ENCODE measurements at regions not wholly inside any gene's neighbourhood (a gene's known extent, or its start where the extent isn't known, plus 50 kb on each side); places are given as distances from the start of the nearest gene placed in this dataset.

DNA sequence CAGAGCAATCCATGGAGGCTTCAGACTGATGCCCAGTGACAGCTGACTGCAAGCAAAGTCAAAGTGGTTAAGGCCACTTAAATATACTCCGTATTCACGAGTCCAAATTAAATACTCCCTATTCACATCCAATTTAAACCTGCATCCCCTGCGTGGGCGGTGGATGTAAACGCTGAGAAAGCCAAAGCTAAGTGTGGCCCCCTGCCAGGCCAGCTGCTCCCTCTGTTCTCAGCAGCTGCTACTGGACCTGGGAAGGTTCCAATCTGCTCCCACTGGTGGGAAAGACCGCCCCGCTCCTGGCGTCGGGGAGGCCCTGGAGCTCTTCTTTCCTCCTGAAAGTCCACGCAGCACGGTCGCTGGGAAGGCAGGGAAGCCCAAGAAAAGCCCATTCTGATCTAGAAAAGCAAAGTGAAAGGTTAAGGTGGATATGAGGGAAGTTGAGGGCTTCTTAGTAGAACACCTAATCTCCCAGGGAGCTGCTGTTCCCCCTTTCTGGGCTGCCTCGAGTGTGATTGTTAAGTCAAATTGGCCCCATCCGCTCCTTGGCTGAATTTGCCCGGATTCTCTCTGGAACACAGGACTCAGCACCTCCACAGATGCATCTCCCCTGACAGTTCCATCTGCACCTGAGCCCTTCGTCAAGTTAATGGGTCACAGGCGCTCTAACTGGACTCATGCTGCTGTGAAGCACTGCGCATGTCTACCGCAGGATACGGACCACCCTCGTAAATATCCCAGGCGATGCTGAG is 205.5 kb downstream of the USP12 start:
- H3K27me3 ChIP-seq (ENCODE audit: control insufficient read depth, low read length), result no peaks in the 10 kb centered on the region; the same call in 1 of the 2 replicates
- no peak for TF ChIP-seq EZH2phosphoT487 (IDR thresholded peaks at IDR 0.05; ENCODE audit: borderline replicate concordance, low read length)
- TF ChIP-seq, protein P1, sequence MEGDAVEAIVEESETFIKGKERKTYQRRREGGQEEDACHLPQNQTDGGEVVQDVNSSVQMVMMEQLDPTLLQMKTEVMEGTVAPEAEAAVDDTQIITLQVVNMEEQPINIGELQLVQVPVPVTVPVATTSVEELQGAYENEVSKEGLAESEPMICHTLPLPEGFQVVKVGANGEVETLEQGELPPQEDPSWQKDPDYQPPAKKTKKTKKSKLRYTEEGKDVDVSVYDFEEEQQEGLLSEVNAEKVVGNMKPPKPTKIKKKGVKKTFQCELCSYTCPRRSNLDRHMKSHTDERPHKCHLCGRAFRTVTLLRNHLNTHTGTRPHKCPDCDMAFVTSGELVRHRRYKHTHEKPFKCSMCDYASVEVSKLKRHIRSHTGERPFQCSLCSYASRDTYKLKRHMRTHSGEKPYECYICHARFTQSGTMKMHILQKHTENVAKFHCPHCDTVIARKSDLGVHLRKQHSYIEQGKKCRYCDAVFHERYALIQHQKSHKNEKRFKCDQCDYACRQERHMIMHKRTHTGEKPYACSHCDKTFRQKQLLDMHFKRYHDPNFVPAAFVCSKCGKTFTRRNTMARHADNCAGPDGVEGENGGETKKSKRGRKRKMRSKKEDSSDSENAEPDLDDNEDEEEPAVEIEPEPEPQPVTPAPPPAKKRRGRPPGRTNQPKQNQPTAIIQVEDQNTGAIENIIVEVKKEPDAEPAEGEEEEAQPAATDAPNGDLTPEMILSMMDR (IDR thresholded peaks at IDR 0.05; ENCODE audit: low read depth, low read length, poor library complexity, severe bottlenecking), result no peak
- no peak overlapping the region for H3K4me2 ChIP-seq (ENCODE audit: low read length)
- H3K4me3 ChIP-seq (ENCODE audit: low read length), result no peak overlapping the region
- H3K9me3 ChIP-seq (ENCODE audit: control insufficient read depth, insufficient read depth, low read length), result no peaks in the 10 kb centered on the region
- no peaks in the 10 kb centered on the region for H3K9me2 ChIP-seq (replicated peaks; ENCODE audit: control insufficient read depth, low read length)
- H3K36me3 ChIP-seq (ENCODE audit: control insufficient read depth, low read length), result no peaks in the 10 kb centered on the region
- H4K20me1 ChIP-seq (ENCODE audit: control insufficient read depth, insufficient read depth, low read depth, low read length), result no peaks in the 10 kb centered on the region
- no peak overlapping the region for H3K27ac ChIP-seq (ENCODE audit: low read depth, low read length)
- H3K4me1 ChIP-seq (ENCODE audit: control insufficient read depth, low read length), result no peaks in the 10 kb centered on the region
- H3F3A ChIP-seq (ENCODE audit: control insufficient read depth, insufficient read depth), result no peaks in the 10 kb centered on the region
- no peaks in the 10 kb centered on the region for H3K79me2 ChIP-seq (ENCODE audit: control insufficient read depth, low read length)

DNA sequence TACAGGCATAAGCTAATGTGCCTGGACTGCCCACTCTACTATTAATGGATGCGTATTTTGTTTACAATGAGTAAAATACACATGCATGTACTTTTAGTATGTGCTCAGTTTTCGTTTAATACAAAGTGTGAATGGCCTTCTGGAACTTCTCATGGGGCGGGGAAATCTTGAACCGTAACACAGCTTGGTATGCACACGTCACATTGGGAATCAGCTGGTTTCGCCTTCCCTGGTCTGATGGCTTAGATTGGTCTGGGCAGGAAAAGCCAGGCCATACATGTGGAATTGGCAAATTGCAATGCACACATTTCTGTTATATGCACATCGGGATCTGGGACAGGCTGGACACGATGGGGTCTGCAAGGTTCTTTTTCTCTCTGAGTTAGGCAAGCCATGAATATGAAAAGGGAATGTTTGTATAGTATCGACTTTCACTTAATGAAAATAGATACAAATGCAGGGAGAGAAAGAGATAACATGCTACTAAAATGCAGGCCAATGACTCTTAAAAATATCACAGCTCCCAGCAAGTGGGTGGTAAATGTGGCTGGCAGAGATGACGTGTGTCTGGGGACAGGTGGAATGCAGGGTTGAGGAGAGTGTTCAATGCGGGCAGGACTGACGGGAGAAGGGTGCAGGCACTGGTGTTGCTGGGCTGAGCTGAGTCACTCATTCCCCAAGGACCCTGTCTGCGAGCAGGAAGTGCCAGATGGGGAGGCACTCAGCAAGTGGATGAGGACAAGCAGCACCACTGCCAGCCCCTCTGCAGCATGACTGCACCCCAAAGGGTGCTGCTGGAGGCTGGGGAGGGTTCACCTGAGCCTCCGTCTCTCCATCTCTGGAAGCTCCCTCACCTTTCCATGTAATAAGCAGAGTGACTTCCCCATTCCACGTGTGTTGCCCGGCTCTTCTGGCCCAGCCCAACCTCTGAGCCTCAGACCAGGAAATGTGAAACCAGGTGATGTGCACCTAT is 204.0 kb upstream of the GPR12 start:
- TF ChIP-seq, protein P1 (IDR thresholded peaks at IDR 0.05; ENCODE audit: low read depth, low read length, poor library complexity, severe bottlenecking), result no peak
- no peak for TF ChIP-seq EZH2phosphoT487 (IDR thresholded peaks at IDR 0.05; ENCODE audit: borderline replicate concordance, low read length)
- no peaks in the 10 kb centered on the region for H3K9me3 ChIP-seq (ENCODE audit: control insufficient read depth, insufficient read depth, low read length)

GRCh38 chr13:26962671-26963070 is 202.1 kb upstream of the GPR12 start:
- Histone ChIP-seq H3K4me3 (ENCODE audit: low read length) (no peak overlapping the region), H3K79me2 (ENCODE audit: control insufficient read depth, low read length) (no peaks in the 10 kb centered on the region), H3F3A (ENCODE audit: control insufficient read depth, insufficient read depth) (no peaks in the 10 kb centered on the region), H3K9me2 (replicated peaks; ENCODE audit: control insufficient read depth, low read length) (no peaks in the 10 kb centered on the region), H3K27ac (ENCODE audit: low read depth, low read length) (no peak overlapping the region), H4K20me1 (ENCODE audit: control insufficient read depth, insufficient read depth, low read depth, low read length) (no peaks in the 10 kb centered on the region), H3K36me3 (ENCODE audit: control insufficient read depth, low read length) (no peaks in the 10 kb centered on the region), H3K4me1 (ENCODE audit: control insufficient read depth, low read length) (no peaks in the 10 kb centered on the region), H3K9me3 (ENCODE audit: control insufficient read depth, insufficient read depth, low read length) (no peaks in the 10 kb centered on the region), H3K4me2 (ENCODE audit: low read length) (no peak overlapping the region), H3K27me3 (ENCODE audit: control insufficient read depth, low read length) (peaks cover 1% of the 10 kb centered on the region; the same call in 1 of the 2 replicates)
- TF ChIP-seq EZH2phosphoT487 (IDR thresholded peaks at IDR 0.05; ENCODE audit: borderline replicate concordance, low read length), result no peak
- TF ChIP-seq, protein P1 (IDR thresholded peaks at IDR 0.05; ENCODE audit: low read depth, low read length, poor library complexity, severe bottlenecking), result no peak

More for the DNA sequence above, 204.0 kb upstream of the GPR12 start:
- Histone ChIP-seq H3K36me3 (ENCODE audit: control insufficient read depth, low read length) (no peaks in the 10 kb centered on the region), H3K79me2 (ENCODE audit: control insufficient read depth, low read length) (no peaks in the 10 kb centered on the region), H3K9me2 (replicated peaks; ENCODE audit: control insufficient read depth, low read length) (no peaks in the 10 kb centered on the region), H3K4me1 (ENCODE audit: control insufficient read depth, low read length) (no peaks in the 10 kb centered on the region), H3K27me3 (ENCODE audit: control insufficient read depth, low read length) (no peaks in the 10 kb centered on the region; the same call in 1 of the 2 replicates), H3K4me2 (ENCODE audit: low read length) (no peak overlapping the region), H3F3A (ENCODE audit: control insufficient read depth, insufficient read depth) (no peaks in the 10 kb centered on the region), H4K20me1 (ENCODE audit: control insufficient read depth, insufficient read depth, low read depth, low read length) (no peaks in the 10 kb centered on the region), H3K27ac (ENCODE audit: low read depth, low read length) (no peak overlapping the region), H3K4me3 (ENCODE audit: low read length) (no peak overlapping the region)

All from DOHH2 (cell line).